GM12872 (cell line): ENCODE measurements at regions not wholly inside any gene's neighbourhood (a gene's known extent, or its start where the extent isn't known, plus 50 kb on each side); places are given as distances from the start of the nearest gene placed in this dataset.

Source experiments
- CTCF ChIP-seq: IDR thresholded peaks from 3 replicates; pipeline ENCODE4 v1.5.1; 2011; ENCODE audit warnings: low read depth, mild to moderate bottlenecking, low read length, moderate library complexity; ENCODE audit not compliant: insufficient read depth

- TF ChIP-seq CTCF = no peak
Measured at GRCh38 chr14:104291123-104292000, 153.0 kb downstream of the KIF26A start.

- no peak for TF ChIP-seq CTCF
Measured at GRCh38 chr14:104292084-104292970, 153.9 kb downstream of the KIF26A start.

GRCh38 chr14:104293231-104293841 is 154.9 kb downstream of the KIF26A start:
- no peak for TF ChIP-seq CTCF

GRCh38 chr14:104293851-104294627 is 155.7 kb downstream of the KIF26A start:
- TF ChIP-seq CTCF = 0 out of 3 replicates have a peak, but pooled peaks have one; percentile 10

GRCh38 chr14:104294628-104294982 is 156.2 kb downstream of the KIF26A start:
- TF ChIP-seq CTCF = no peak

- no peak for TF ChIP-seq CTCF
Measured at GRCh38 chr14:104294983-104295680, 156.7 kb downstream of the KIF26A start.
